ENCODE measurements at regions not wholly inside any gene's neighbourhood (a gene's known extent, or its start where the extent isn't known, plus 50 kb on each side); places are given as distances from the start of the nearest gene placed in this dataset.

- TF ChIP-seq CTCF (IDR thresholded peaks at IDR 0.05) (no peak), EZH2 (IDR thresholded peaks at IDR 0.05) (no peak)
These were observed 404.7 kb downstream of the MLLT3 start for GRCh38 chr9:20217596-20217995.

Data from neural progenitor cell (in vitro differentiated cells).